Hematopoietic multipotent progenitor cell treated with erythropoietin and hydrocortisone succinate and interleukin-3 and kit ligand, for 6 days (in vitro differentiated cells): ENCODE measurements at regions not wholly inside any gene's neighbourhood (a gene's known extent, or its start where the extent isn't known, plus 50 kb on each side); places are given as distances from the start of the nearest gene placed in this dataset.

Experiments used
- DNase-seq: peaks from one replicate; pipeline ENCODE4 v3.0.0-alpha.2; 2015

DNA sequence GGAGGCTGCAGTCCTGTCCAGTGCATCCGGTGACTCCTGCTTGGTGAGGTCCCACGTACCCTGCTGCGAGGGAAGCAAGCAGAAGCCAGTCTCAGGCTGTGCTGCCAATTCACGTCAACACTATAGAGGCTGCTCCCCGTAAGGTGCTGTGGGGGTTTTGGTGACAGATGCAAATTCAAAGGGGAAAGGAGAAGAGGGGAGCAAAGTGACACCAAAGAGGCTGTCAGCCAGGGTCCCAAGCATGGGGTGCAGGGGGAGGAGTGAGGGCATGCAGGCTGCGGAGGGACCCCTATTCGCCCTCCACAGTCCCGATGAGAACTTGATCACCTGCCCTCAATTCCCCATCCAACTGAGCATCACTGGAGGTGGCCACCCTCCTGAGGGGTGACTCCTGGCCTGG is 179.4 kb upstream of the HS6ST1 start:
- no peak for DNase-seq

GRCh38 chr2:128498589-128498988 is 179.9 kb upstream of the HS6ST1 start:
- no peak for DNase-seq

DNA sequence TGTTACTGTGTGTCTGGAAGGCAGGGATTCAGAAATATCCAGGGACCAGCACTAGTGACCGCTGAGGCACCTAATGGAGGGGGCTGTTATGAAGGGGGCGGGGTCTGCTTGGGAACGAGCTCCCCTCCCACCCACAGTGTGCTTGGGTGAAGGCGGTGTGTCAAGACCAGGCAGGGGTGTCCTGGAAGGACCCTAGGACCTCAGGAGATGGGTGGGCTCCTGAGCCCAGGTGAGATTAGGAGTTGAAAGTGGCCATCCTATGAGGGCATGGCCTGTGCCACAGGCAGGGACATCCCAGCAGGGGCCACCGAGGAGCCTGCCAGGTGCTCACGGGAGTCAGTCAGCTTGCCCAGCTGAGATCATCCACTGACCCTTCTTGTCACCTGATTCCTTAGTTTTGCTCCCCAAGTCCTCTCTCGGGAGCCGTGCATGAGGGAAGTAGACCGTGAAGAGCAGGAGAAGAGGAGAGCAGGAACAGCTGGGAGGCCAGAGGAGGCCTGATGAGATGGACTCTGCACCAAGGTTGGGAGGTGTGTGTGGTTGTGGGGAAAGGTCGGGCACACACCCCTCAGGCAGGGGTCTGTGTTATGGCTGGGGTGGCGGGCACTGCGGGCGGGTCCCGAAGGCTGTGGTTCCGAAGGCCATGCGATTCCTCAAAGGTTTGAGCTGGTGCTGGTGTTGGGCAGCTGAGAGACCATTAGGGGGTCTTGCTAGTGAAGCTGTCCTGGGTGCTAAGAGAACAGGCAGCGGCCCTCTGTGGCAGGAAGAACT is 180.9 kb upstream of the HS6ST1 start:
- DNase-seq = no peak

DNA sequence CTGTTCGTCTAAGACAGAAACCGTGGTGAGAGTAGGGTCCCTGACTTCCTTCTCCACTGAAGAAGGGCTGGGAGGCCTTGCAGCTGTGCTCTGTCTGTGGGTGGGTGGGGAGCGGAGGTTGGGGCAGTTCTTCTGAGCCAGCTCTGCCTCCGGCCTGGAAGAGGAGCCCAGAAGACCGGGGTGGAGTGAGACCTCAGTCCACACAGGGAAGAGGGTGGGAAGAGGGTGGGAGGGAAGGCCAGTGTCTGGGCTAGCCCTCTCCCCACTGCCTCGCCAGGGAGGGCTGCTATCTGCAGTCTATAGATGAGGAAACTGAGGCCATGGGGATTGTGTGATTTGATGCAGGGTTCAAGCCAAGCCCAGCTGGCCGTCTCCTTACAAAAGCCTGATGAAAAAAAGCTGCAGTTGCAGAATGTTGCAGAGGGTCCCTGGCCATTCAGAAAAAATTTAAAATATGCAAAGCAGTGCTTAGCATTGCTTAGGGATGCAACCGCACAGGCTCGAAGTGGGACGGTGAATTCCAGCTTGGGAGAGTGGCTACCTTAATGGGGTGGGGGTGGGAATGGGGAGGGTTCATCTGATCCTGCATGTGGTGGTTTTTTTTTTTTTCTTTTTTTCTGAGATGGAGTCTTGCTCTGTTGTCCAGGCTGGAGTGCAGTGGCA is 181.6 kb upstream of the HS6ST1 start:
- peak; percentile 35 for DNase-seq

DNA sequence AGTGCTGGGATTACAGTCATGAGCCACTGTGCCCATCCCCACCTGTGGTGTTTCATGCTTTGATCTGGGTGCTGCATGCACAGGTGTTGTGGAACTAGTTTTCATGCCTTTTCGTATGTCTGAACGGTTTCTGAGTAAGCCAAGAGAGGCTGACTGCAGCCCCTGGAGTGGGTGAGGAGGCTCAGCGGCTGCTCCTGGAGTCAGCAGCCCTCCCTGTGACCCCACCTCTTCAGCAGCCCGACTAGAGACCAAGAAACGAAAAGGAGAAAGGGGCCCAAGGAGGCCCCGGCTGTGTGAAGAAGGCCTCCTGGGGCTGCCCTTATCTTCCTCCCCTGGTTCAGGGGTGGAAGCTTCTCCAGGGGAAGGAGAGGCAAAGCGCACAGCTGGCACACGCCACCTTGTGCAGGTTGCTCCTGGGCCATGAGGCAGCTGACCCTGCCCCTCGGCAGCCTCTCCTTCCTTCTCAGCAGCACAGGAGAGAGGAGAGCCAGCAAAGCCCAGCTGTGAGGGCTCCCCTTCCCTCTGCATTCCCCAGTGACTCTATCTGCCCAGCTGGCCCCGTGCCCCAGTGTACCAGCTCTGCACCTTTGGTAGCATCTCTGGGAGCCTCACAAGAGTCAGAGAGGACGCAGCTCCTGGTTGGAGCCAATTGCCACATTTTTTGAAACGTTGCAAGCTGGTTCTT is 182.5 kb upstream of the HS6ST1 start:
- DNase-seq = no peak

GRCh38 chr2:128501700-128502099 is 183.0 kb upstream of the HS6ST1 start:
- no peak for DNase-seq

- DNase-seq = peak; percentile 51
Observed at GRCh38 chr2:128502200-128502599, 183.5 kb upstream of the HS6ST1 start.

DNA sequence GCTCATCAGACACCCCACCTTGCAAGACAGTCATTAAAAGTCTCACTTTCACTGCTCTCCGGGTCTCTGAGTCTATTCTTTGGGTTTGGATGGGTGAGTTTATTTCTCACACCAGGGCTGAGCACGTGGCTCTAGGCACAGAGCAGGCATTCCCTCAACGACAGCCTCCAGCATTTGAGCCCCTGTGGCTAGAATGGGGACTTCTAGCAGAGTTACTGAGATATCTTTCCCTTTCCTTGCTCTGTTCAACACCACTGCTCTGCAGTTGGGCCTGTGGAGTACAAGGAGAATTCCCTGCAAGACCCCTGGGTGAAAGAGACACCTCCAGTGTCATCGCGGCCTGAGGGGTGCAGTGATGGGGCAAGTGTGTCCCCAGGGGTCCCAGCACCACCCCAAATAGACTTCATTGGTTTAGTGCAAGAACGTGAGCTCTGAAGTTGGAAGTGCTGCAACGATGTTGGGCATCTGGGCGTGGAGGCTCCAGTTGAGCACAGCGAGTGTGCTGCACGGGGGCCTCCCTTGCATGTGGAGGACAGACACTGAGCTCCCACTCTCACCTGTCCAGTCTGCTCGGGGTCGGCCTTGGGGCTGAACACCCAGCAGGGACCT is 184.1 kb upstream of the HS6ST1 start:
- DNase-seq = no peak

DNA sequence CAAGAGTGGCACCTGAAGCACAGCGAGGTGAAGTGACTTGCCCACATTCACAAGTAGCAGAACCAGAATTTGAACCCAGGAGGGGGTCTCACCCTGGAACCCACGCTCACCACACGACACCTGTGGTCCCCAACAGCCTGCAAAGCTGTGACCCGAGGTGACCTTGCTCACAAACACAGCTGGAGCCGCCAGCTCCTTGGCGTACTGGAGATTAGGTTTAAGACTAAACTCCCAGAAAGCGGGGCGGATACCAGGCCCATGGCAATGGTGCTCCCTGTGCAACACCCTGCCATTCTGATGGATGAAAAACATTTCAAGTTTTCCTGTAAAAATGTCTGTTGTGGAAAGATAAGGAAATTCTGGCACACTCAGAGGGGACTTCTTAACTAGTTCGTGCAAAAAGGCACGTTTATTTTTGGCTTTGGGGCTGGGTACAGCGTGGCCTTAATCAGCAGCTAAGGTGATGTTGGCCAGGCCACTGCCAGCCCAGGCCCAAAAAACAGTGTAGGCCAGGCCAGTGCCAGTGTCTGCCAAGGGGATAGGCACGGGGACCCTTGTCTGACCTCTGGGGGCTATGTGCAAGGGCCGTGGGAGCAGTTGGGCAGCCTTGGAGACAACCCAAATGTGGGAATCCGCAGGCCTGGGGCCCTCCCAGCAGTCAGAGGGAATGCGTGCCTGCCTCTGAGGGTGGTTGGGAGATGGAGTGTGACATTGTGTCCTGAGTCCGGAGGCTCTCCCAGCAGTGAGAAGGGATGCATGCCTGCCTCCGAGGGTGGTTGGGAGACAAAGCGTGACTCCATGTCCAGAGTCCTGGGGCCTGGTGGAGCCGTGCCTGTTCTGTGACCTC is 185.0 kb upstream of the HS6ST1 start:
- peak; percentile 76 for DNase-seq

- peak; percentile 39 for DNase-seq
Observed at GRCh38 chr2:128504246-128505149, 185.8 kb upstream of the HS6ST1 start.

DNA sequence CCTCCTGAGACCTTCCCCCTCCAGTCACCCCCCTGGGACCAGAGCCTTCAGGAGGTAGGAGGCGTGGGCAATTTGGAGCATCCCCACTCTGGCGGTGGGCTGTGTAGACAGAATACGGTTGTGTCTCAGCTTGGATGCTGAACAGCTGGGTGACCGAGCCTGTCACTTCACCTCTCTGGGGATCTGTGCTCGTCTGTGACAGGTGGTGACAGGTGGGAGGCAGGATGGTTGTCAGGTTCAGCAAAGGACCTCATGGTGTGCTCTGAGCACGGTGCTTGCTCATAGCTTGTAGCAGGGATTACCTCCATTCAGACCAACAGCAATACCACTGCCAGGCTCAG is 186.5 kb upstream of the HS6ST1 start:
- no peak for DNase-seq

GRCh38 chr2:128505575-128506526 is 187.2 kb upstream of the HS6ST1 start:
- no peak for DNase-seq

- DNase-seq = no peak
Observed at GRCh38 chr2:128506534-128506933, 187.9 kb upstream of the HS6ST1 start.

GRCh38 chr2:128510701-128511397 is 192.2 kb upstream of the HS6ST1 start:
- DNase-seq = no peak

- DNase-seq = no peak
Observed at GRCh38 chr2:128511731-128512378, 193.2 kb upstream of the HS6ST1 start.

DNA sequence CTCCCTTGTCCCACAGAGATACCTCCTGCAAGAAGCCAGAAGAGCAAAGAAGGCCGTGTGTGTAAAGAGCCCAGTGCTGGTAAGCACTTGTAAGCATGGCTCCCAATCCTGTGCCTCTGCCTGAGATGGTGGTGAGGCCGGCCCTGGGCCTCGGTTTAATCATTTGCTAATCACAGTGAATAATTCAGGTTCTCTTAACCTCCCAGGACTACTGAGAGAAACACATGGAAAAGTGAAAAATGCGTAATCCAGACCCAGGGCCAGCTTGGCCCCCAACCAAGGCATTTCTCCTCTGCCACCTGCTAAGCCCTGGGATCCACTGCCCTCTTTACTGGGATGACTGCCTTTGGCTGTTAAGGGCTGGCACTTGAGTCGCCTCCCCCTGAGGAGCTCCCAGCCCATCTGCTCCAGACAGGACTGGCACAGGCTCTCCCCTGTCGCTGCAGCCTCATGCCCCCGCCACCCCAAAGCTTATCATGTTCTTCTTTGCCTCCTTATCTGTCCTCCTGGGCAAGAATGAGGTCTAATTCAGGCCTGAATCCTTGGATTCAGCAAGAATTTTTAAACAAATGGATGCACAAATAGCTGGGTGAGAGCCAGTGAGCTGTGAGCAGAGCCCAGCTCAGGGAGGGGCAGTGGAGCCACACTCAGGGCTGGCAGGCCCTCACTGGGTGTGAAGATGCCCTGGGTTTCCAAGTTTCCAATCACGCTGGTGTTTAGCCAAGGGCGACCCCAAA is 193.9 kb upstream of the HS6ST1 start:
- DNase-seq = peak; percentile 56

- DNase-seq = no peak
Observed at GRCh38 chr2:128513116-128513960, 194.7 kb upstream of the HS6ST1 start.

- no peak for DNase-seq
Observed at GRCh38 chr2:128513961-128514283, 195.3 kb upstream of the HS6ST1 start.
